ENCODE measurements at regions not wholly inside any gene's neighbourhood (a gene's known extent, or its start where the extent isn't known, plus 50 kb on each side); places are given as distances from the start of the nearest gene placed in this dataset.

- TF ChIP-seq CTCF (IDR thresholded peaks at IDR 0.05) (no peak), POLR2A (IDR thresholded peaks at IDR 0.05) (no peak), EP300 (IDR thresholded peaks at IDR 0.05) (no peak), POLR2AphosphoS5 (IDR thresholded peaks at IDR 0.05) (no peak)
These were observed 159.4 kb downstream of the CRLF2 start for GRCh38 chrX:1053072-1053471.

Measured in upper lobe of left lung (tissue), 4 donors.